Osteocyte (in vitro differentiated cells): ENCODE measurements at regions not wholly inside any gene's neighbourhood (a gene's known extent, or its start where the extent isn't known, plus 50 kb on each side); places are given as distances from the start of the nearest gene placed in this dataset.
"Not testable (repeated sequence)": the region's sequence is repeated elsewhere in the genome, so short reads cannot be mapped to it uniquely, and the experiment has no call there.

Experiments used
- DNase-seq: peaks from one replicate; pipeline ENCODE4 v3.0.0; 2021; ENCODE audit warnings: mixed read lengths; ENCODE audit not compliant: unreplicated experiment; ENCODE audit errors: extremely low spot score
- H3K27ac Mint-ChIP-seq: one replicate; pipeline ENCODE4 v1.8.0; 2021; ENCODE audit warnings: mild to moderate bottlenecking, mixed read lengths; ENCODE audit not compliant: unreplicated experiment
- H3K27me3 Mint-ChIP-seq: one replicate; pipeline ENCODE4 v1.8.0; 2021; ENCODE audit warnings: mixed read lengths; ENCODE audit not compliant: unreplicated experiment
- H3K36me3 Mint-ChIP-seq: one replicate; pipeline ENCODE4 v1.8.0; 2021; ENCODE audit warnings: mixed read lengths; ENCODE audit not compliant: unreplicated experiment
- H3K4me1 Mint-ChIP-seq: one replicate; pipeline ENCODE4 v1.8.0; 2021; ENCODE audit warnings: mixed read lengths; ENCODE audit not compliant: unreplicated experiment
- H3K4me3 Mint-ChIP-seq: one replicate; pipeline ENCODE4 v1.8.0; 2021; ENCODE audit warnings: mild to moderate bottlenecking, moderate library complexity, mixed read lengths; ENCODE audit not compliant: unreplicated experiment
- H3K9me3 Mint-ChIP-seq: one replicate; pipeline ENCODE4 v1.8.0; 2021; ENCODE audit warnings: mixed read lengths; ENCODE audit not compliant: unreplicated experiment
- CTCF ChIP-seq: fragments of 200-600 bp; sonication (generic); IDR thresholded peaks from 2 replicates; pipeline ENCODE4 v1.5.0; 2021; ENCODE audit warnings: antibody characterized with exemption, mild to moderate bottlenecking, moderate library complexity

- peaks cover 7% of the 10 kb centered on the region for H3K4me1 Mint-ChIP-seq
- peaks cover 6% of the 10 kb centered on the region for H3K36me3 Mint-ChIP-seq
- no peaks in the 10 kb centered on the region for H3K27me3 Mint-ChIP-seq
- DNase-seq: no peak
- no peak for TF ChIP-seq CTCF
- no peak overlapping the region for H3K4me3 Mint-ChIP-seq
- no peaks in the 10 kb centered on the region for H3K9me3 Mint-ChIP-seq
- H3K27ac Mint-ChIP-seq: no peak overlapping the region
Observed at GRCh38 chr14:71554959-71555612, 377.1 kb upstream of the RGS6 start.

GRCh38 chr14:71555654-71556559 lies 376.3 kb upstream of the RGS6 start:
- Mint-ChIP-seq H3K27me3 (no peaks in the 10 kb centered on the region), H3K4me1 (peaks cover 7% of the 10 kb centered on the region), H3K4me3 (no peak overlapping the region), H3K27ac (peak overlapping the region; percentile 6), H3K36me3 (peaks cover 6% of the 10 kb centered on the region), H3K9me3 (no peaks in the 10 kb centered on the region)
- no peak for TF ChIP-seq CTCF
- no peak for DNase-seq

GRCh38 chr14:71556730-71557129 lies 375.5 kb upstream of the RGS6 start:
- H3K27ac Mint-ChIP-seq: no peak overlapping the region
- H3K4me3 Mint-ChIP-seq: no peak overlapping the region
- H3K36me3 Mint-ChIP-seq: peaks cover 6% of the 10 kb centered on the region
- TF ChIP-seq CTCF: no peak
- H3K9me3 Mint-ChIP-seq: no peaks in the 10 kb centered on the region
- H3K4me1 Mint-ChIP-seq: peaks cover 7% of the 10 kb centered on the region
- no peaks in the 10 kb centered on the region for H3K27me3 Mint-ChIP-seq
- DNase-seq: no peak

GRCh38 chr14:71557351-71557750 lies 374.9 kb upstream of the RGS6 start:
- peaks cover 6% of the 10 kb centered on the region for H3K36me3 Mint-ChIP-seq
- H3K9me3 Mint-ChIP-seq: no peaks in the 10 kb centered on the region
- DNase-seq: no peak
- no peak overlapping the region for H3K27ac Mint-ChIP-seq
- no peak for TF ChIP-seq CTCF
- H3K4me1 Mint-ChIP-seq: peaks cover 7% of the 10 kb centered on the region
- H3K4me3 Mint-ChIP-seq: no peak overlapping the region
- H3K27me3 Mint-ChIP-seq: no peaks in the 10 kb centered on the region

GRCh38 chr14:71558943-71559342 lies 373.3 kb upstream of the RGS6 start:
- H3K27me3 Mint-ChIP-seq, DNase-seq, H3K27ac Mint-ChIP-seq, H3K4me3 Mint-ChIP-seq, H3K36me3 Mint-ChIP-seq, H3K9me3 Mint-ChIP-seq: not testable (repeated sequence)
- H3K4me1 Mint-ChIP-seq: peaks cover 14% of the 10 kb centered on the region
